ENCODE measurements at regions not wholly inside any gene's neighbourhood (a gene's known extent, or its start where the extent isn't known, plus 50 kb on each side); places are given as distances from the start of the nearest gene placed in this dataset.

DNA sequence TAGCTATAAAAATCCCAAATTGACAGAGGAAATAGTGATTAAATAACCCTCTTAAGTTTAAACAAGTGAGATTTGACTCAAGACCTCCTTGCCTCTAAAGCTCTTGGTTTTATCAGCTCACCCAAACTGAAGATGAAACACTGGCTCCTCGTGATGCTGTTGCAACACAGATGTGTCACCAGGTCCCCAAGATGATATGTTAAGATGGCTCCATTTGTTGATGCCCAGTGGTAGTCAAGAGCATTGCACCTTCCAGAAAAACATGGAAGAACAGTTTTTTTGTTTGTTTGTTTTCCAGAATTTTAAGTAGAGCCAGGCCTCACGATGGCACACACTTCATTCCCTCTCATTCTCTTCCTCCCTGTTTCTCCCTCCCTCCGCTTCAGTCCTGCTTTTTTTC is 399.8 kb downstream of the TXNL1 start:
- TF ChIP-seq, protein P1, sequence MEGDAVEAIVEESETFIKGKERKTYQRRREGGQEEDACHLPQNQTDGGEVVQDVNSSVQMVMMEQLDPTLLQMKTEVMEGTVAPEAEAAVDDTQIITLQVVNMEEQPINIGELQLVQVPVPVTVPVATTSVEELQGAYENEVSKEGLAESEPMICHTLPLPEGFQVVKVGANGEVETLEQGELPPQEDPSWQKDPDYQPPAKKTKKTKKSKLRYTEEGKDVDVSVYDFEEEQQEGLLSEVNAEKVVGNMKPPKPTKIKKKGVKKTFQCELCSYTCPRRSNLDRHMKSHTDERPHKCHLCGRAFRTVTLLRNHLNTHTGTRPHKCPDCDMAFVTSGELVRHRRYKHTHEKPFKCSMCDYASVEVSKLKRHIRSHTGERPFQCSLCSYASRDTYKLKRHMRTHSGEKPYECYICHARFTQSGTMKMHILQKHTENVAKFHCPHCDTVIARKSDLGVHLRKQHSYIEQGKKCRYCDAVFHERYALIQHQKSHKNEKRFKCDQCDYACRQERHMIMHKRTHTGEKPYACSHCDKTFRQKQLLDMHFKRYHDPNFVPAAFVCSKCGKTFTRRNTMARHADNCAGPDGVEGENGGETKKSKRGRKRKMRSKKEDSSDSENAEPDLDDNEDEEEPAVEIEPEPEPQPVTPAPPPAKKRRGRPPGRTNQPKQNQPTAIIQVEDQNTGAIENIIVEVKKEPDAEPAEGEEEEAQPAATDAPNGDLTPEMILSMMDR (IDR thresholded peaks at IDR 0.05; ENCODE audit: control insufficient read depth, extremely low read depth, insufficient read depth) = no peak
- H3K4me3 ChIP-seq (ENCODE audit: low read depth, low read length) = no peak overlapping the region
- no peak for DNase-seq (ENCODE audit: low read depth)

DNA sequence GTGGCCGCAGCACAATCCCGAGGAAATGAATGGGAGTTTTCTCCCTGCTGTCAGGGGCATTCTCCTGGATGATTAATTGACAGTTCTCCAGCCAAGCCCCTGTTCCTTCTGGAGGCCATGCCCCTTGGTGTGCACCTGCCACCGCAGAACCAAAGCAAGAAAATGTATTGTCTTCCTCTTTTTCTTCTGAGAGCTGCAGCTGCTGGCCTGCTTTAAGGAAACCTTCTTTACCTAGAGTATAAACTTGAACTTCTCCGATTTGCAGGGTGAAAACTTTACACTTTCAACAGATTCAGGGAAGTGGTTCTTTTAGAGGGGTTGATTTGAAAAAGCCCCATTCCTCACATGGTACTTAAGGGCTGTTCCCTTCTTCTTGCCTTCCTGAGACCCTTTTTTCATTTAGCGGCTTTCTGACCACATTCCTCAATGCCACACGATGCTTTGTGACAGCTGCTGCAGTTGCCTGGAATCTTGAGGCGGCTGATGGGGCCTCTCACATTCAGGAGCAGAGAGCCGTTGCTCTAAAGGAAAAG is 402.8 kb downstream of the TXNL1 start:
- no peak overlapping the region for H3K4me3 ChIP-seq (ENCODE audit: low read depth, low read length)
- TF ChIP-seq, protein P1 (IDR thresholded peaks at IDR 0.05; ENCODE audit: control insufficient read depth, extremely low read depth, insufficient read depth) = no peak
- no peak for DNase-seq (ENCODE audit: low read depth)

DNA sequence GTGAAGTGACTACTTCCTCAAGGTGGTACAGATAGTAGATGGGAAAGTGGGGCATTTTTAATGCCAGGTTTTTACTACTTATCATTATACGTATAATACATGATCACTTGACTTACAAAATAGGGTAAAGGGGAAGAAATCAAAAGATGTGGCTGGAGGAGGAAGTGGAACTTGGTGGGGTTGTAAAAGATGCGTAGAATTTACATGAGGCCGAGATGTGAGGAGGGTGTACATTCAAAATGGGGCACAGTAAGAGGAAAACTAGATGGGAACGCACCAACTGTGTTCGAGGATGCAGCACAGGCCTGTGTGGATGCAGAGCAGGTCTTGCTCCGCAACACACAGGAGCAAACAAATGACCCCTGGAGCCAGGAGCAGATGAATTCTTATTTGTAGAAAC is 403.3 kb downstream of the TXNL1 start:
- no peak for DNase-seq (ENCODE audit: low read depth)
- no peak overlapping the region for H3K4me3 ChIP-seq (ENCODE audit: low read depth, low read length)
- TF ChIP-seq, protein P1 (IDR thresholded peaks at IDR 0.05; ENCODE audit: control insufficient read depth, extremely low read depth, insufficient read depth) = no peak

DNA sequence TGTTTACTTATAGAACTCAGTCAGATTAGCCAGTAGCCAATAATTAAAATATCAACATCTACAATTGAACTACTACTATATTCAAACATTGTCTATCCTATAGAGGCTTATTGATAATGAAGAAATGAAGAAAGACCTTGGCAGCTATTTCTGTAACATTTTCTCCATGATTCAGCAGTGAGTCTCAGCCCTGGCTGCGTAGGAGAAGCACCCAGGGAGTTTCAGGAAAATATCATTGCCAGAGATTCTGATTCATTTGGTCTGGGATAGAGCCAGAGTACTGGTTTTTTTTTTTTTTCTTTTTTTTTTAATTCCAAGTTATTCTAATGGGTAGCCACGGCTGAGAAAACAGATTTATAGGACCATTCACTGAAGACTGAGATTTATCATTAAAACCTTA is 404.8 kb downstream of the TXNL1 start:
- no peak overlapping the region for H3K4me3 ChIP-seq (ENCODE audit: low read depth, low read length)
- no peak for DNase-seq (ENCODE audit: low read depth)
- TF ChIP-seq, protein P1 (IDR thresholded peaks at IDR 0.05; ENCODE audit: control insufficient read depth, extremely low read depth, insufficient read depth) = no peak

DNA sequence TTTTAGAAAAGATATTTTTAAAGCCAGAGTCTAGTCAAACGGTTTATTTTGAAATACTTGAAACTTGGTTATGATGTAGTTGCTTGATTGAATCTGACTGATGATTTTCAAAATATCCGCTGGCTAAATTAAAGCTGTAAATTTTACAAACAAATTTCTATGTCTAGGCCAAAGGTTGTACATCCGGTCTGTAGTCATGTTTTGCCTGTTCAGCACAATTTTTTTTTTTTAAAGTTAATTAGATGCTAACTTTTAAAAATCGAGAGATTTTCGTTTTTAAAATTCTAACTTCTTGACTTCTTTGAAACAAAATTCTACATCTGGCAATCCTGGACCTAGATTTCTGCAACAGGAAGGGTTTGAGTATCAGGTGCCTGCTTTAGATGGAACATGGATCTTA is 412.4 kb downstream of the TXNL1 start:
- DNase-seq (ENCODE audit: low read depth) = no peak
- H3K4me3 ChIP-seq (ENCODE audit: low read depth, low read length) = no peak overlapping the region
- TF ChIP-seq, protein P1 (IDR thresholded peaks at IDR 0.05; ENCODE audit: control insufficient read depth, extremely low read depth, insufficient read depth) = no peak

DNA sequence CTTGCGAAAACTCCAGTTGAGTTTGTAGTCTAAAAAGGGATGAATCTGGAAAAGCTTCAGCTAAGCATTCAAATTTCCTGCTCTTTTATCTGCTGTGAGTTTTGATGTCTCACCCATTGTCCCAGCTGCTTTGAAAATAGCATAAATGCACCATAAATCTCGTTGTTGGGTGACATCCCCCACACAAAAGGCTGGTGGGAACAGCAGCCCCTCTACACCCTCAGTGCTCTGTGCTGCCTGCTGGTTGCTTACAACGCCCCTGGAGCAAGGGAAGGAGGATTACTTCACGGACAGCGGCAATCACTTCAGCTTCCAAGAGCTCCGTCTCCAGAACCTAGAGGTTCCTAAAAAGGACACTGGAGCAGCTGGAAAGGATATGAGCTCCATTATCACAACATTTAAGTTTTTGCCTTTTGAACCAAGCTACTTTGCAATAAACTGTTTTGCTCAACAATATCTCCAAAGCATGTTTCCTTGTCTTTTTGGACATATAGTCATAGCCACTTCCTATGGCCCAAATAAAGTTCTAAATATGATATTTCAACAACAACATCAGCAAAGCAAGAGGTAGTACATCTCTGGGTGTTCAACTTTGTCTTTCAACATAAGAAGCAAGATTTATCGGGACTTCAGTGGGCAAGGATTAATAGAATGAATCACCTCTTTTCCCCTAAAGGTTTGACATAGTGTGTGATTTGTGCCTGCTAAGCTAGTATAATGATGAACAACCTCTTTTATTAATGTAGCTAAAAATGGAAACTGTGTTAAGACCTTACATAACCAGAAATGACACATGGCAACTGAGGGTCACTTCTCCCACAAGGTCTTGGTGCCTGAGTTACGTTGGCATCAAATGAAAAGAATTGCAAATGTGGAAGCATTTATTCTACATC is 413.5 kb downstream of the TXNL1 start:
- no peak for DNase-seq (ENCODE audit: low read depth)
- TF ChIP-seq, protein P1 (IDR thresholded peaks at IDR 0.05; ENCODE audit: control insufficient read depth, extremely low read depth, insufficient read depth) = no peak
- no peak overlapping the region for H3K4me3 ChIP-seq (ENCODE audit: low read depth, low read length)

All from LNCaP clone FGC (cell line).